Common myeloid progenitor, CD34-positive (primary cell): ENCODE measurements at regions not wholly inside any gene's neighbourhood (a gene's known extent, or its start where the extent isn't known, plus 50 kb on each side); places are given as distances from the start of the nearest gene placed in this dataset.

ENCODE experiments used
- CTCF ChIA-PET: fragments of 350-600 bp; sonication (Branson Sonifier 250); formaldehyde crosslinking; loops from one replicate; lab custom pipeline; 2021; ENCODE audit warnings: antibody characterized with exemption; lab: Charles Lee
- POLR2A ChIA-PET: fragments of 350-600 bp; sonication (Branson Sonifier 250); formaldehyde crosslinking; loops from one replicate; lab custom pipeline; 2021; ENCODE audit warnings: antibody characterized with exemption; lab: Charles Lee
- DNase-seq, 3 donors: peaks; one replicate each; pipeline versions ENCODE4 v3.0.0 to v3.0.0-alpha.2; 2013
- H3K27ac ChIP-seq, 2 experiments: 1 replicate in 1 of 2; 2 replicates in 1 of 2; pipeline ENCODE4 v1.7.0; 2013; ENCODE audit warnings: inconsistent platforms in 2 of 2, low read length in 2 of 2, mild to moderate bottlenecking in 2 of 2, low read depth in 1 of 2, moderate library complexity in 1 of 2; ENCODE audit not compliant: severe bottlenecking in 2 of 2, insufficient read depth in 1 of 2, poor library complexity in 1 of 2
- H3K27me3 ChIP-seq, 5 experiments: replicated peaks in 2 of 5; 1 replicate in 3 of 5; 2 replicates in 2 of 5; pipeline versions ENCODE4 v1.6.1 to v1.7.0; 2013; ENCODE audit warnings: low read length in 4 of 5, mild to moderate bottlenecking in 2 of 5, moderate library complexity in 2 of 5, inconsistent platforms in 1 of 5; ENCODE audit not compliant: insufficient read depth in 5 of 5, control insufficient read depth in 4 of 5
- H3K36me3 ChIP-seq, 4 experiments: 1 replicate in 2 of 4; 2 replicates in 2 of 4; pipeline versions ENCODE4 v1.6.1 to v1.7.0; 2013; ENCODE audit warnings: low read length in 3 of 4, control low read depth in 1 of 4, mild to moderate bottlenecking in 1 of 4; ENCODE audit not compliant: control insufficient read depth in 4 of 4, insufficient read depth in 4 of 4
- H3K4me1 ChIP-seq, 4 experiments: 1 replicate in 3 of 4; 2 replicates in 1 of 4; pipeline versions ENCODE4 v1.6.1 to v1.7.1; 2013; ENCODE audit warnings: low read length in 3 of 4, mild to moderate bottlenecking in 3 of 4, control low read depth in 1 of 4, inconsistent platforms in 1 of 4, moderate library complexity in 1 of 4; ENCODE audit not compliant: control insufficient read depth in 4 of 4, insufficient read depth in 4 of 4; ENCODE audit errors: control extremely low read depth in 1 of 4
- H3K4me3 ChIP-seq, 7 experiments: 1 replicate in 4 of 7; 2 replicates in 3 of 7; pipeline versions ENCODE4 v1.5.1 to v1.7.0; 2013; ENCODE audit warnings: mild to moderate bottlenecking in 7 of 7, low read length in 6 of 7, moderate library complexity in 6 of 7, inconsistent platforms in 2 of 7, low read depth in 2 of 7, control low read depth in 1 of 7; ENCODE audit not compliant: insufficient read depth in 4 of 7, control insufficient read depth in 1 of 7; ENCODE audit errors: extremely low read depth in 1 of 7
- H3K9me3 ChIP-seq, 5 experiments: 1 replicate in 4 of 5; 2 replicates in 1 of 5; pipeline versions ENCODE4 v1.6.1 to v1.7.1; 2013; ENCODE audit warnings: low read length in 4 of 5, mild to moderate bottlenecking in 2 of 5, inconsistent platforms in 1 of 5, low read depth in 1 of 5, moderate library complexity in 1 of 5; ENCODE audit not compliant: control insufficient read depth in 4 of 5, insufficient read depth in 2 of 5; ENCODE audit errors: control extremely low read depth in 1 of 5
- WGBS: methylation state at CpG from one replicate; pipeline ENCODE4 v1.1.5; 2013; ENCODE audit not compliant: insufficient coverage; 5-methylcytosine and 5-hydroxymethylcytosine counted together

- 14% methylated on average over 1 of the region's 4 CpGs for WGBS
Measured at GRCh38 chr3:178474526-178474925, 61.7 kb upstream of the KCNMB2 start.

GRCh38 chr3:178475062-178475461 lies 61.2 kb upstream of the KCNMB2 start:
- ChIA-PET CTCF (interaction anchor here (1.0 kb wide), 1 partner anchor 12 kb away, joined by 3 read pairs; no protein-coding TSS in a partner anchor), POLR2A (no interaction called here)

More at GRCh38 chr3:178474526-178474925, 61.7 kb upstream of the KCNMB2 start:
- no peak for DNase-seq
- Histone ChIP-seq H3K27me3 (no peaks in the 10 kb centered on the region), H3K4me1 (no peaks in the 10 kb centered on the region), H3K9me3 (no peaks in the 10 kb centered on the region), H3K27ac (no peak overlapping the region), H3K36me3 (no peaks in the 10 kb centered on the region), H3K4me3 (no peak overlapping the region)
- POLR2A ChIA-PET: no interaction called here
- CTCF ChIA-PET: interaction anchor here (1.0 kb wide), 1 partner anchor 11 kb away, joined by 3 read pairs; no protein-coding TSS in a partner anchor

GRCh38 chr3:178476886-178477285 lies 59.4 kb upstream of the KCNMB2 start:
- Histone ChIP-seq H3K9me3 (no peaks in the 10 kb centered on the region), H3K27me3 (peaks cover 0 to 3% (median 0%) of the 10 kb centered on the region in 5 experiments), H3K4me1 (no peaks in the 10 kb centered on the region), H3K36me3 (no peaks in the 10 kb centered on the region), H3K27ac (no peak overlapping the region), H3K4me3 (no peak overlapping the region)
- ChIA-PET CTCF (no interaction called here), POLR2A (no interaction called here)
- DNase-seq: no peak
- 100% methylated on average over 1 of the region's 2 CpGs for WGBS

More at GRCh38 chr3:178475062-178475461, 61.2 kb upstream of the KCNMB2 start:
- WGBS: 89% methylated on average over 3 of the region's 3 CpGs
- H3K9me3 ChIP-seq: no peaks in the 10 kb centered on the region
- H3K27me3 ChIP-seq: peaks cover 0 to 3% (median 0%) of the 10 kb centered on the region in 5 experiments
- no peak for DNase-seq
- no peaks in the 10 kb centered on the region for H3K36me3 ChIP-seq
- no peak overlapping the region for H3K4me3 ChIP-seq
- no peak overlapping the region for H3K27ac ChIP-seq
- H3K4me1 ChIP-seq: no peaks in the 10 kb centered on the region

- no peak overlapping the region for H3K27ac ChIP-seq
- no peaks in the 10 kb centered on the region for H3K4me1 ChIP-seq
- DNase-seq: no peak
- no peaks in the 10 kb centered on the region for H3K36me3 ChIP-seq
- POLR2A ChIA-PET: no interaction called here
- no CpG with 5 or more reads among the region's 1 CpG for WGBS
- H3K9me3 ChIP-seq: no peaks in the 10 kb centered on the region
- CTCF ChIA-PET: no interaction called here
- peaks cover 0 to 3% (median 0%) of the 10 kb centered on the region in 5 experiments for H3K27me3 ChIP-seq
- H3K4me3 ChIP-seq: no peak overlapping the region
Measured at GRCh38 chr3:178479446-178479845, 56.8 kb upstream of the KCNMB2 start.

GRCh38 chr3:178479860-178480259 lies 56.4 kb upstream of the KCNMB2 start:
- H3K27me3 ChIP-seq: peaks cover 0 to 3% (median 0%) of the 10 kb centered on the region in 5 experiments
- H3K27ac ChIP-seq: no peak overlapping the region
- 84% methylated on average over 4 of the region's 4 CpGs for WGBS
- no peaks in the 10 kb centered on the region for H3K4me1 ChIP-seq
- no peaks in the 10 kb centered on the region for H3K9me3 ChIP-seq
- no peak overlapping the region for H3K4me3 ChIP-seq
- ChIA-PET CTCF (no interaction called here), POLR2A (no interaction called here)
- no peak for DNase-seq
- H3K36me3 ChIP-seq: no peaks in the 10 kb centered on the region

- H3K27ac ChIP-seq: no peak overlapping the region
- H3K36me3 ChIP-seq: no peaks in the 10 kb centered on the region
- 95% methylated on average over 3 of the region's 5 CpGs for WGBS
- CTCF ChIA-PET: no interaction called here
- no peaks in the 10 kb centered on the region for H3K4me1 ChIP-seq
- no peaks in the 10 kb centered on the region for H3K9me3 ChIP-seq
- DNase-seq: no peak
- peaks cover 0 to 3% (median 0%) of the 10 kb centered on the region in 5 experiments for H3K27me3 ChIP-seq
- POLR2A ChIA-PET: no interaction called here
- H3K4me3 ChIP-seq: no peak overlapping the region
Measured at GRCh38 chr3:178480274-178480673, 56.0 kb upstream of the KCNMB2 start.

- no peak overlapping the region for H3K4me3 ChIP-seq
- peaks cover 0 to 3% (median 0%) of the 10 kb centered on the region in 5 experiments for H3K27me3 ChIP-seq
- no peaks in the 10 kb centered on the region for H3K4me1 ChIP-seq
- ChIA-PET POLR2A (no interaction called here), CTCF (interaction anchor here (0.9 kb wide), 1 partner anchor 10 kb away, joined by 4 read pairs; no protein-coding TSS in a partner anchor)
- no peak for DNase-seq
- H3K27ac ChIP-seq: no peak overlapping the region
- H3K9me3 ChIP-seq: no peaks in the 10 kb centered on the region
- WGBS: 74% methylated on average over 2 of the region's 4 CpGs
- H3K36me3 ChIP-seq: no peaks in the 10 kb centered on the region
Measured at GRCh38 chr3:178480795-178481194, 55.4 kb upstream of the KCNMB2 start.
